Keratinocyte (primary cell): ENCODE measurements at regions not wholly inside any gene's neighbourhood (a gene's known extent, or its start where the extent isn't known, plus 50 kb on each side); places are given as distances from the start of the nearest gene placed in this dataset.

ENCODE experiments used
- DNase-seq: peaks from one replicate; pipeline ENCODE4 v3.0.0-alpha.2; 2011; ENCODE audit warnings: low read depth, missing footprints, low spot score
- FAIRE-seq: peaks from 2 replicates; lab custom pipeline; 2011; peaks lifted over from hg19 to GRCh38; lab: Jason Lieb, UNC
- H2AFZ ChIP-seq: 2 replicates; pipeline ENCODE4 v1.6.0; 2012; ENCODE audit warnings: low read length, control low read depth, inconsistent platforms; ENCODE audit not compliant: control insufficient read depth
- H3K27ac ChIP-seq: 2 replicates; pipeline ENCODE4 v1.5.1; 2011; ENCODE audit warnings: low read length; ENCODE audit not compliant: control insufficient read depth, insufficient read depth
- H3K27me3 ChIP-seq: 3 replicates; pipeline ENCODE4 v1.6.0; 2011; ENCODE audit warnings: low read length; ENCODE audit not compliant: control insufficient read depth, insufficient read depth; ENCODE audit errors: extremely low read depth
- H3K36me3 ChIP-seq, 2 experiments: 2 replicates in 1 of 2; 3 replicates in 1 of 2; pipeline ENCODE4 v1.5.1; 2011; ENCODE audit warnings: low read length in 2 of 2, mild to moderate bottlenecking in 1 of 2; ENCODE audit not compliant: control insufficient read depth in 2 of 2, insufficient read depth in 2 of 2; ENCODE audit errors: extremely low read depth in 1 of 2
- H3K4me1 ChIP-seq: 3 replicates; pipeline ENCODE4 v1.5.1; 2011; ENCODE audit warnings: low read length; ENCODE audit not compliant: control insufficient read depth, insufficient read depth; ENCODE audit errors: extremely low read depth
- H3K4me2 ChIP-seq: 3 replicates; pipeline ENCODE4 v1.6.0; 2011; ENCODE audit warnings: low read depth, low read length; ENCODE audit not compliant: control insufficient read depth, insufficient read depth; ENCODE audit errors: extremely low read depth
- H3K4me3 ChIP-seq, 3 experiments: fragments of 200-600 bp in 1 of 3; sonication (generic) in 1 of 3; 2 replicates in 2 of 3; 3 replicates in 1 of 3; pipeline ENCODE4 v1.5.1; 2011 to 2016; ENCODE audit warnings: low read length in 3 of 3, mild to moderate bottlenecking in 3 of 3, control low read depth in 2 of 3, inconsistent platforms in 1 of 3, low read depth in 1 of 3, mixed read lengths in 1 of 3, mixed run types in 1 of 3, moderate library complexity in 1 of 3; ENCODE audit not compliant: control insufficient read depth in 2 of 3, insufficient read depth in 2 of 3; ENCODE audit errors: extremely low read depth in 1 of 3
- H3K79me2 ChIP-seq: 2 replicates; pipeline ENCODE4 v1.6.0; 2012; ENCODE audit warnings: low read length; ENCODE audit not compliant: control insufficient read depth, insufficient read depth
- H3K9ac ChIP-seq: 3 replicates; pipeline ENCODE4 v1.6.0; 2011; ENCODE audit warnings: low read length; ENCODE audit not compliant: control insufficient read depth, insufficient read depth; ENCODE audit errors: extremely low read depth
- H3K9me1 ChIP-seq: 3 replicates; pipeline ENCODE4 v1.6.0; 2011; ENCODE audit warnings: low read length; ENCODE audit not compliant: control insufficient read depth, insufficient read depth; ENCODE audit errors: extremely low read depth
- H3K9me3 ChIP-seq: 2 replicates; pipeline ENCODE4 v1.5.1; 2012; ENCODE audit warnings: low read depth, low read length; ENCODE audit not compliant: control insufficient read depth
- H4K20me1 ChIP-seq: 3 replicates; pipeline ENCODE4 v1.6.0; 2011; ENCODE audit warnings: low read length; ENCODE audit not compliant: control insufficient read depth, insufficient read depth; ENCODE audit errors: extremely low read depth
- CTCF ChIP-seq, 3 experiments: IDR thresholded peaks in 1 of 3; conservative IDR thresholded peaks in 1 of 3; optimal IDR thresholded peaks in 1 of 3; 2 replicates in 2 of 3; 3 replicates in 1 of 3; pipeline versions ENCODE3 to v1.5.1; 2011; ENCODE audit warnings: low read length in 3 of 3, mild to moderate bottlenecking in 3 of 3, moderate library complexity in 2 of 3, control low read depth in 1 of 3, inconsistent platforms in 1 of 3; ENCODE audit not compliant: insufficient read depth in 2 of 3; ENCODE audit errors: extremely low read depth in 1 of 3
- EZH2 ChIP-seq: IDR thresholded peaks from one replicate; pipeline ENCODE4 v1.6.1; 2012; ENCODE audit warnings: inconsistent platforms, mild to moderate bottlenecking, low read length, moderate library complexity
- dilution Hi-C: fragments of 300-500 bp; cut with MboI; formaldehyde crosslinking; loops from one replicate; pipeline ENCODE4 v1.7.0; 2020; ENCODE audit warnings: low sequenced_read_pairs; ENCODE audit not compliant: extremely low pct_ligation_motif_present

- Histone ChIP-seq H2AFZ (no peak overlapping the region), H4K20me1 (no peaks in the 10 kb centered on the region), H3K9ac (no peak overlapping the region), H3K9me3 (no peaks in the 10 kb centered on the region), H3K4me3 (no peak overlapping the region), H3K9me1 (no peaks in the 10 kb centered on the region), H3K36me3 (no peaks in the 10 kb centered on the region), H3K27me3 (no peaks in the 10 kb centered on the region), H3K27ac (no peak overlapping the region), H3K79me2 (no peaks in the 10 kb centered on the region), H3K4me1 (no peaks in the 10 kb centered on the region), H3K4me2 (no peak overlapping the region)
- TF ChIP-seq CTCF (optimal IDR thresholded peaks at IDR 0.05 in 1 of 3, IDR thresholded peaks at IDR 0.05 in 1 of 3, conservative IDR thresholded peaks at IDR 0.05 in 1 of 3; ENCODE audit: extremely low read depth in 1 of 3, insufficient read depth in 2 of 3, low read length in 3 of 3) (no peak), EZH2 (no peak)
- FAIRE-seq = no peak
- DNase-seq = no peak
- dilution Hi-C loops = no loop called here
Observed at GRCh38 chr6:139430899-139431601, 56.6 kb upstream of the CITED2 start.

- dilution Hi-C loops = no loop called here
- Histone ChIP-seq H3K36me3 (no peaks in the 10 kb centered on the region), H3K27me3 (no peaks in the 10 kb centered on the region), H3K79me2 (no peaks in the 10 kb centered on the region), H4K20me1 (no peaks in the 10 kb centered on the region), H3K4me3 (no peak overlapping the region), H3K9ac (no peak overlapping the region), H3K4me2 (no peak overlapping the region), H3K9me3 (no peaks in the 10 kb centered on the region), H3K27ac (no peak overlapping the region), H3K4me1 (no peaks in the 10 kb centered on the region), H2AFZ (no peak overlapping the region), H3K9me1 (no peaks in the 10 kb centered on the region)
- DNase-seq (no peak), FAIRE-seq (no peak)
- TF ChIP-seq EZH2 = no peak
Observed at GRCh38 chr6:139429580-139430145, 55.2 kb upstream of the CITED2 start.

- no peak overlapping the region for H3K9ac ChIP-seq
- H3K9me3 ChIP-seq = no peaks in the 10 kb centered on the region
- no peak overlapping the region for H3K4me3 ChIP-seq
- H3K79me2 ChIP-seq = no peaks in the 10 kb centered on the region
- H3K4me2 ChIP-seq = no peak overlapping the region
- H3K36me3 ChIP-seq = no peaks in the 10 kb centered on the region
- H3K27ac ChIP-seq = no peak overlapping the region
- dilution Hi-C loops = no loop called here
- H3K9me1 ChIP-seq = no peaks in the 10 kb centered on the region
- H2AFZ ChIP-seq = no peak overlapping the region
- no peaks in the 10 kb centered on the region for H4K20me1 ChIP-seq
- FAIRE-seq (no peak), DNase-seq (no peak)
- no peak for TF ChIP-seq CTCF (optimal IDR thresholded peaks at IDR 0.05 in 1 of 3, IDR thresholded peaks at IDR 0.05 in 1 of 3, conservative IDR thresholded peaks at IDR 0.05 in 1 of 3; ENCODE audit: extremely low read depth in 1 of 3, insufficient read depth in 2 of 3, low read length in 3 of 3)
- no peak for TF ChIP-seq EZH2
- no peaks in the 10 kb centered on the region for H3K27me3 ChIP-seq
- no peaks in the 10 kb centered on the region for H3K4me1 ChIP-seq
Observed at GRCh38 chr6:139427199-139427598, 52.8 kb upstream of the CITED2 start.
